MM.1S (cell line): ENCODE measurements at regions not wholly inside any gene's neighbourhood (a gene's known extent, or its start where the extent isn't known, plus 50 kb on each side); places are given as distances from the start of the nearest gene placed in this dataset.

ENCODE experiments used
- DNase-seq: peaks from one replicate; pipeline ENCODE4 v3.0.0-alpha.2; 2015
- H2AFZ ChIP-seq: fragments of 300-600 bp; sonication (generic); 2 replicates; pipeline ENCODE4 v1.6.0; 2016; ENCODE audit warnings: antibody characterized with exemption, low read length
- H3F3A ChIP-seq: fragments of 300-600 bp; sonication (generic); 2 replicates; pipeline ENCODE4 v1.6.1; 2016; ENCODE audit warnings: mild to moderate bottlenecking, antibody characterized with exemption, low read length, moderate library complexity, mixed read lengths; ENCODE audit not compliant: insufficient read depth
- H3K27ac ChIP-seq: fragments of 300-600 bp; sonication (generic); 2 replicates; pipeline ENCODE4 v1.5.1; 2016; ENCODE audit warnings: mild to moderate bottlenecking, low read length
- H3K27me3 ChIP-seq: fragments of 300-600 bp; sonication (generic); replicated peaks from 2 replicates; pipeline ENCODE4 v1.6.0; 2016; ENCODE audit warnings: low read length; ENCODE audit not compliant: insufficient read depth
- H3K36me3 ChIP-seq: fragments of 300-600 bp; sonication (generic); replicated peaks from 2 replicates; pipeline ENCODE4 v1.6.1; 2016; ENCODE audit warnings: mild to moderate bottlenecking, low read length, mixed read lengths; ENCODE audit not compliant: insufficient read depth
- H3K4me1 ChIP-seq: fragments of 300-600 bp; sonication (generic); 2 replicates; pipeline ENCODE4 v1.6.1; 2016; ENCODE audit warnings: low read length, mixed read lengths
- H3K4me2 ChIP-seq: fragments of 300-600 bp; sonication (generic); 2 replicates; pipeline ENCODE4 v1.6.0; 2016; ENCODE audit warnings: low read depth, low read length
- H3K4me3 ChIP-seq: fragments of 300-600 bp; sonication (generic); 2 replicates; pipeline ENCODE4 v1.5.1; 2016; ENCODE audit warnings: low read length, mixed read lengths
- H3K79me2 ChIP-seq: fragments of 300-600 bp; sonication (generic); 2 replicates; pipeline ENCODE4 v1.6.1; 2016; ENCODE audit warnings: mixed run types, low read length, mixed read lengths
- H3K9ac ChIP-seq: fragments of 300-600 bp; sonication (generic); 2 replicates; pipeline ENCODE4 v1.6.1; 2016; ENCODE audit warnings: low read length, mixed read lengths
- H3K9me2 ChIP-seq: fragments of 300-600 bp; sonication (generic); replicated peaks from 2 replicates; pipeline ENCODE4 v1.6.1; 2016; ENCODE audit warnings: mild to moderate bottlenecking, low read length, mixed read lengths; ENCODE audit not compliant: insufficient read depth
- H3K9me3 ChIP-seq: fragments of 300-600 bp; sonication (generic); replicated peaks from 2 replicates; pipeline ENCODE4 v1.6.1; 2016; ENCODE audit warnings: mild to moderate bottlenecking, low read length, mixed read lengths; ENCODE audit not compliant: insufficient read depth
- H4K20me1 ChIP-seq: fragments of 300-600 bp; sonication (generic); 2 replicates; pipeline ENCODE4 v1.6.1; 2016; ENCODE audit warnings: mild to moderate bottlenecking, low read length, moderate library complexity, mixed read lengths; ENCODE audit not compliant: insufficient read depth
- EZH2 ChIP-seq: fragments of 300-600 bp; sonication (generic); optimal IDR thresholded peaks from 2 replicates; pipeline ENCODE3; 2017; ENCODE audit warnings: low read depth, mild to moderate bottlenecking, antibody characterized with exemption, low read length, mixed read lengths
- EZH2phosphoT487 ChIP-seq: fragments of 300-600 bp; sonication (generic); IDR thresholded peaks from 2 replicates; pipeline ENCODE4 v1.6.1; 2018; ENCODE audit warnings: antibody characterized with exemption, low read length
- TF ChIP-seq, protein P1 (sequence below): fragments of 300-600 bp; sonication (generic); IDR thresholded peaks from 2 replicates; pipeline ENCODE4 v1.5.1; 2016; ENCODE audit warnings: antibody characterized with exemption, low read length, mixed read lengths

DNA sequence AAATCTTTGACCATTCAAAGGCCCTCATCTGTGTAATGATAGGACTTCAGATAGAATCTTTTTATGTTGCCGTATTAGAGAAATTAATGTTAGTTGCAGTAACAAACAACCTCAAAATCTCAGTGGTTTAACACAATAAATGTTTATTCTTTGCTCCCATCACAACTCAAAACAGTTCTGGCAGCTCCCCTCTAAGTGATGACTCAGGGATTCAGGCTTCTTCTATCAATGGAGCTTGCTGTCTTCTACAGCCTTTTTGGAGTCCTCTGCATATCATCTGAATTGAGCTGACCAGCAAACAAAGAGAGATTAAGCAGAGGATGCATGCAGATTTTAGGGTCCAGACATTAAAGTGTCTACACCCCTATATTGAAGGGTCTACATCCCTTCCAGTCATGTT, 59.1 kb upstream of the RAB3GAP2 start:
- no peak overlapping the region for H2AFZ ChIP-seq
- H3F3A ChIP-seq, result peaks cover 17% of the 10 kb centered on the region
- no peaks in the 10 kb centered on the region for H3K9me2 ChIP-seq
- TF ChIP-seq EZH2 (no peak), EZH2phosphoT487 (no peak)
- TF ChIP-seq, protein P1, sequence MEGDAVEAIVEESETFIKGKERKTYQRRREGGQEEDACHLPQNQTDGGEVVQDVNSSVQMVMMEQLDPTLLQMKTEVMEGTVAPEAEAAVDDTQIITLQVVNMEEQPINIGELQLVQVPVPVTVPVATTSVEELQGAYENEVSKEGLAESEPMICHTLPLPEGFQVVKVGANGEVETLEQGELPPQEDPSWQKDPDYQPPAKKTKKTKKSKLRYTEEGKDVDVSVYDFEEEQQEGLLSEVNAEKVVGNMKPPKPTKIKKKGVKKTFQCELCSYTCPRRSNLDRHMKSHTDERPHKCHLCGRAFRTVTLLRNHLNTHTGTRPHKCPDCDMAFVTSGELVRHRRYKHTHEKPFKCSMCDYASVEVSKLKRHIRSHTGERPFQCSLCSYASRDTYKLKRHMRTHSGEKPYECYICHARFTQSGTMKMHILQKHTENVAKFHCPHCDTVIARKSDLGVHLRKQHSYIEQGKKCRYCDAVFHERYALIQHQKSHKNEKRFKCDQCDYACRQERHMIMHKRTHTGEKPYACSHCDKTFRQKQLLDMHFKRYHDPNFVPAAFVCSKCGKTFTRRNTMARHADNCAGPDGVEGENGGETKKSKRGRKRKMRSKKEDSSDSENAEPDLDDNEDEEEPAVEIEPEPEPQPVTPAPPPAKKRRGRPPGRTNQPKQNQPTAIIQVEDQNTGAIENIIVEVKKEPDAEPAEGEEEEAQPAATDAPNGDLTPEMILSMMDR, result no peak
- H3K9me3 ChIP-seq, result no peaks in the 10 kb centered on the region
- H3K9ac ChIP-seq, result no peak overlapping the region
- no peaks in the 10 kb centered on the region for H3K36me3 ChIP-seq
- no peak overlapping the region for H3K4me2 ChIP-seq
- peaks cover 24% of the 10 kb centered on the region for H3K4me1 ChIP-seq
- H3K4me3 ChIP-seq, result no peak overlapping the region
- no peaks in the 10 kb centered on the region for H3K27me3 ChIP-seq
- H3K27ac ChIP-seq, result no peak overlapping the region
- no peaks in the 10 kb centered on the region for H3K79me2 ChIP-seq
- no peak for DNase-seq
- H4K20me1 ChIP-seq, result no peaks in the 10 kb centered on the region

DNA sequence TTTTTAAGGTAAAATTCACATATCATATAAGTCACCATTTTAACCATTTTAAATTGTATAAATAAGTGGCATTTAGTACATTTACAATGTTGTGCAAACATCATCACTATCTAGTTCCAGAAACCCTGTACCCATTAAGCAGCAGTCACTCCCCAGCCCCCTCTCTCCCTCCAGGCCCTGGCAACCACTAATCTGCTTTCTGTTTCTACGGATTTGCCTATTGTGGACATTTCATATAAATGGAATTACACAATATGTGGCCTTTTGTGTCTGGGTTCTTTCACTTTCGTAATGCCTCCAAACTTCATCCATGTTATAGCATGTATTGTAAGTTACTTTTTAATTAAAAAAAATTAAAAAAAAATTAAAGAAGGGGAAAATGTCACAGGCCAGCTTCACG, 58.0 kb upstream of the RAB3GAP2 start:
- Histone ChIP-seq H3K4me3 (no peak overlapping the region), H3K36me3 (no peaks in the 10 kb centered on the region), H3K79me2 (no peaks in the 10 kb centered on the region), H3K9me2 (no peaks in the 10 kb centered on the region), H3K27me3 (no peaks in the 10 kb centered on the region), H3F3A (peaks cover 18% of the 10 kb centered on the region), H2AFZ (no peak overlapping the region), H3K4me1 (peaks cover 24% of the 10 kb centered on the region), H3K4me2 (no peak overlapping the region; the same call in 1 of the 2 replicates), H3K9me3 (no peaks in the 10 kb centered on the region), H4K20me1 (no peaks in the 10 kb centered on the region), H3K9ac (no peak overlapping the region), H3K27ac (no peak overlapping the region)
- DNase-seq, result peak; percentile 51
- TF ChIP-seq, protein P1, result no peak
- TF ChIP-seq EZH2phosphoT487 (no peak), EZH2 (no peak)

DNA sequence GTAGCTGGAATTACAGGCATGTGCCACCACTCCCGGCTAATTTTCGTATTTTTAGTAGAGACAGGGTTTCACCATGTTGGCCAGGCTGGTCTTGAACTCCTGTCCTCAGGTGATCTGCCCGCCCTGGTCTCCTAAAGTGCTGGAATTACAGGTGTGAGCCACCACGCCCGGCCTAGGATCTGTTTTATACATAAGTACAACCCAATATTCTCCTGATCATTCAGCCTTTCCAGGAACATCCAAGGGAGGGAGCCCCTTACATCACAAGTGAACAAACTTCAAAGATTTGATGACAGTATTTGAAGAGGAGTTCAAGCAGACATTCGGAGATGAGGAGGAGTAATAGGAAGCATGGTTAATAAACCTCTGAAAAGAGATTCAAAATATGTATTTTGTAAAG, 54.9 kb upstream of the RAB3GAP2 start:
- Histone ChIP-seq H4K20me1 (no peaks in the 10 kb centered on the region), H3K9me2 (no peaks in the 10 kb centered on the region), H3F3A (peaks cover 19% of the 10 kb centered on the region), H3K36me3 (no peaks in the 10 kb centered on the region), H3K27ac (no peak overlapping the region), H3K27me3 (no peaks in the 10 kb centered on the region), H2AFZ (no peak overlapping the region), H3K4me3 (no peak overlapping the region), H3K9me3 (no peaks in the 10 kb centered on the region), H3K4me2 (no peak overlapping the region), H3K4me1 (peaks cover 25% of the 10 kb centered on the region), H3K9ac (no peak overlapping the region), H3K79me2 (no peaks in the 10 kb centered on the region)
- no peak for DNase-seq
- no peak for TF ChIP-seq EZH2
- TF ChIP-seq EZH2phosphoT487, result no peak
- TF ChIP-seq, protein P1, result no peak
